ENCODE measurements at regions not wholly inside any gene's neighbourhood (a gene's known extent, or its start where the extent isn't known, plus 50 kb on each side); places are given as distances from the start of the nearest gene placed in this dataset.
"Not testable (repeated sequence)": the region's sequence is repeated elsewhere in the genome, so short reads cannot be mapped to it uniquely, and the experiment has no call there.

DNA sequence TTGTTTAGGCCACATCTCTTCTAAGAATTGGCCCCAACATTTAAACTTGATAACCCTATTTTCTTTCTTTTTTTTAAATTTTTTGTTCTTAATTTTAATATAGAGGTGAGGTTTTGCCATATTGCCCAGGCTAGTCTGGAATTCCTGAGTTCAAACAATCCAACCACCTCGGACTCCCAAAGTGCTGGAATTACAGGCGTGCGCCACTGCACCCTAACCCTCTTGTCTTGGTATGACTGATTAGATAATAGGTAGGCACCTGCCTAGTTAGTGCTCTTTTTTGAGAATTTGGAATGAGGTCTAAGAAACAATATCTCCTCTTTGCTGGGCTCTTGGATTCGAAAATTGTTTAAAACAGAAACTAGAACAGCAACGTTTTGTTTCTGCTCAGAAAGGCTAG is 116.4 kb upstream of the GOLGA6L6 start:
- DNase-seq (no peak), ATAC-seq (no peak)
- Histone ChIP-seq H3K9me3 (no peaks in the 10 kb centered on the region), H3K27me3 (no peaks in the 10 kb centered on the region), H3K27ac (no peak overlapping the region), H3K4me3 (no peak overlapping the region), H3K36me3 (no peaks in the 10 kb centered on the region), H3K4me1 (no peaks in the 10 kb centered on the region)
- 39% methylated on average over 5 of the region's 5 CpGs for whole genome bisulfite sequencing (ENCODE audit: insufficient coverage, low coverage, low lambda C conversion rate, missing lambda C conversion rate)
- intact Hi-C loops (cut with DNase I): no loop called here
- TF ChIP-seq, protein P1, sequence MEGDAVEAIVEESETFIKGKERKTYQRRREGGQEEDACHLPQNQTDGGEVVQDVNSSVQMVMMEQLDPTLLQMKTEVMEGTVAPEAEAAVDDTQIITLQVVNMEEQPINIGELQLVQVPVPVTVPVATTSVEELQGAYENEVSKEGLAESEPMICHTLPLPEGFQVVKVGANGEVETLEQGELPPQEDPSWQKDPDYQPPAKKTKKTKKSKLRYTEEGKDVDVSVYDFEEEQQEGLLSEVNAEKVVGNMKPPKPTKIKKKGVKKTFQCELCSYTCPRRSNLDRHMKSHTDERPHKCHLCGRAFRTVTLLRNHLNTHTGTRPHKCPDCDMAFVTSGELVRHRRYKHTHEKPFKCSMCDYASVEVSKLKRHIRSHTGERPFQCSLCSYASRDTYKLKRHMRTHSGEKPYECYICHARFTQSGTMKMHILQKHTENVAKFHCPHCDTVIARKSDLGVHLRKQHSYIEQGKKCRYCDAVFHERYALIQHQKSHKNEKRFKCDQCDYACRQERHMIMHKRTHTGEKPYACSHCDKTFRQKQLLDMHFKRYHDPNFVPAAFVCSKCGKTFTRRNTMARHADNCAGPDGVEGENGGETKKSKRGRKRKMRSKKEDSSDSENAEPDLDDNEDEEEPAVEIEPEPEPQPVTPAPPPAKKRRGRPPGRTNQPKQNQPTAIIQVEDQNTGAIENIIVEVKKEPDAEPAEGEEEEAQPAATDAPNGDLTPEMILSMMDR (IDR thresholded peaks at IDR 0.05): no peak
- TF ChIP-seq POLR2A (IDR thresholded peaks at IDR 0.05): no peak

DNA sequence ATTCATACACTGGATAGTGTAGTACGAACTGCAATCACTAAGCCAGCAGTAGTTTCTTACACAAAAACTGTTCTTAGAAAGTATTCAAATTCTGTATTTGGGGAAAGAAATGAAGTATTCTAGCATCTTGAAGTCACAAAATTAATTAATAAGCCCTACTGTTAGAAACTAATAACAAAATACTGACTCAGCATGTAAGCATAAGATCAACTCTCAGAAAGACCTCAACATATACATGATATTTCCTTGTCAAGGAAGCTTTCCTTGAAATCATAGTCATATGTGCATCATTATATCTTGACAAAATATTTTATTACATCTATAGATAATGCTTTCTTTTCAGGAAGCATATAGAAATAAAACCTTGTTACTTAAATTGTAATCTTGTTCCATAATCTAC is 115.5 kb upstream of the GOLGA6L6 start:
- no peak for DNase-seq
- Histone ChIP-seq H3K4me3 (no peak overlapping the region), H3K4me1 (no peaks in the 10 kb centered on the region), H3K9me3 (no peaks in the 10 kb centered on the region), H3K36me3 (no peaks in the 10 kb centered on the region), H3K27me3 (no peaks in the 10 kb centered on the region), H3K27ac (no peak overlapping the region)
- no peak for ATAC-seq
- intact Hi-C loops (cut with DNase I): no loop called here
- 76% methylated on average over 1 of the region's 1 CpG for WGBS (ENCODE audit: insufficient coverage, low coverage, low lambda C conversion rate, missing lambda C conversion rate)
- TF ChIP-seq, protein P1 (IDR thresholded peaks at IDR 0.05): no peak
- TF ChIP-seq POLR2A (IDR thresholded peaks at IDR 0.05): no peak

DNA sequence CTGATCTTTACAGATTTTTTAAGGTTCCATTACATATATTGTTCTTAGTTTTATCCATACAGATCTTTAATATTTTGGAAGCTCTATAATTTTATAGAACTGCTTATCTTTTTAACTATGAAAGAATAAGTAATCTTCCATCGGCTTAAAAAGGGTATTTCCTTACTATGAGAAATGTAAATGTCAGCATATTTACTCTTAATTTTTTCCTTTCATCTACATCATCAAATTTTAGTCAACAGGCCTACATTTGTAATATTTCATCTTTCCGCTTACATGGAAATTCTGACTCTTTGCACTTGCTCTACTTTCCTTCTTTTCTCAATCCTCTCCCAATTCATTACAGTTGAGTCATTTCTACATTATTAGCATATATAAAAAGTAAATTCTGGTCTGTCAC is 111.3 kb upstream of the GOLGA6L6 start:
- no peak overlapping the region for H3K27ac ChIP-seq
- H3K4me1 ChIP-seq: no peaks in the 10 kb centered on the region
- ATAC-seq: no peak
- no peak for TF ChIP-seq POLR2A (IDR thresholded peaks at IDR 0.05)
- TF ChIP-seq, protein P1 (IDR thresholded peaks at IDR 0.05): no peak
- H3K36me3 ChIP-seq: no peaks in the 10 kb centered on the region
- DNase-seq: no peak
- 62% methylated on average over 2 of the region's 2 CpGs for WGBS (ENCODE audit: insufficient coverage, low coverage, low lambda C conversion rate, missing lambda C conversion rate)
- no peaks in the 10 kb centered on the region for H3K27me3 ChIP-seq
- intact Hi-C loops (cut with DNase I): no loop called here
- H3K9me3 ChIP-seq: no peaks in the 10 kb centered on the region
- no peak overlapping the region for H3K4me3 ChIP-seq

DNA sequence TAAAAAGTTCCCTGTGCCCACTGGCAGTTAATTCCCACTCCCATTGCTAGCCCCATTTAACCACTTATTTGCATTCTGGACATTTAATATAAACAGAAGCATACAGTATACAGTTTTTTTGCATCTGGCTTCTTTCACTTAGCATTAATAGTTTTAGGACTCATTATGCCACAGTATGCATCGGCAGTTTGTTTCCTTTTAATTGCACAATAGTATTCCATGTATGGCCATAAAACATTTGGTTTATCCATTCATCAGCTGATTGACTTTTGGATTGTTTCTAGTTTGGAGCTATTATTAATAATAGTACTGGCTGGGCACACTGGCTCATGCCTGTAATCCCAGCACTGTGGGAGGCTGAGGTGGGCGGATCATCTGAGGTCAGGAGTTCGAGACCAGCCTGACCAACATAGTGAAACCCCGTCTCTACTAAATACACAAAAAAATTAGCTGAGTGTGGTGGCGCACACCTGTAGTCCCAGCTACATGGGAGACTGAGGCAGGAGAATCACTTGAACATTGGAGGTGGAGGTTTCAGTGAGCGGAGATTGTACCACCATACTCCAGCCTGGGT is 106.9 kb upstream of the GOLGA6L6 start:
- DNase-seq; H3K27me3 ChIP-seq; ATAC-seq; H3K4me3 ChIP-seq; H3K36me3 ChIP-seq; intact Hi-C loops (cut with DNase I); H3K27ac ChIP-seq; H3K4me1 ChIP-seq; H3K9me3 ChIP-seq: not testable (repeated sequence)
- 63% methylated on average over 6 of the region's 6 CpGs for WGBS (ENCODE audit: insufficient coverage, low coverage, low lambda C conversion rate, missing lambda C conversion rate)

DNA sequence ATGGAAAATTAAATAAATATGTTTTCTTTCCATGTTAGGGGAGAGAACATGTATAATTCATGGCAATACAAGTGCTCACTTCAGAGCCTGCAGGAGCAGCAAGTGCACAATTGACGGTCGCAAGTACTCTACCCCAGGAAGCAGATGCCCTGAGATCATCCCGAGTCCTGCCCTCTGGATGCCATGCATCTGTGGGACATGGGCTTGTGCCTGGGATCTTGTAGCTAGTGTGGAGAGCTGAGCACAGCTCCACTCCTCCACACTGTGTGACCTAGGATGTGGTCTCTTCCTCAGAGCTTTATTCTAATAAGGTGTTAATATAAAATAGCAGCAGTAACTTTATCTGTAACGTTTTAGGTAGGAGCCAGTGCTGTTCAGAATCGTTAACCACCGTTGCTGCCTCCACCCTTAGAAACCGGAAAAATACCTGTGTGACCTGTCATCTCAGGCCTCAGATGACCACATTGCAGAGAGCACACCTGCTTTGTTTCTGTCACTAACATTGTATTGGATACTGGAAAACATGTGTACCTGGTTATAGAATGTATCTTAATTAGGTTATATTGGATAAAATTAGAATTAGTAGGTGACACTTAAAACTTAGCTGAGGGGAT is 105.0 kb upstream of the GOLGA6L6 start:
- 58% methylated on average over 7 of the region's 7 CpGs for WGBS (ENCODE audit: insufficient coverage, low coverage, low lambda C conversion rate, missing lambda C conversion rate)
- TF ChIP-seq, protein P1 (IDR thresholded peaks at IDR 0.05): no peak
- no peak for TF ChIP-seq POLR2A (IDR thresholded peaks at IDR 0.05)
- Histone ChIP-seq H3K27me3 (peaks cover 0 to 10% of the 10 kb centered on the region in 2 donors), H3K4me1 (no peaks in the 10 kb centered on the region), H3K9me3 (no peaks in the 10 kb centered on the region), H3K4me3 (no peak overlapping the region), H3K36me3 (no peaks in the 10 kb centered on the region), H3K27ac (no peak overlapping the region)
- intact Hi-C loops (cut with DNase I): no loop called here
- ATAC-seq: peak in 2 of 4 donors; percentile 29 to 37
- DNase-seq: no peak

Data from right lobe of liver (tissue), 6 donors.